ENCODE measurements at regions not wholly inside any gene's neighbourhood (a gene's known extent, or its start where the extent isn't known, plus 50 kb on each side); places are given as distances from the start of the nearest gene placed in this dataset.

- no peak for DNase-seq (ENCODE audit: low read depth in 2 of 2)
These were observed 427.4 kb downstream of the AACS start for GRCh38 chr12:125492354-125493270.

DNA sequence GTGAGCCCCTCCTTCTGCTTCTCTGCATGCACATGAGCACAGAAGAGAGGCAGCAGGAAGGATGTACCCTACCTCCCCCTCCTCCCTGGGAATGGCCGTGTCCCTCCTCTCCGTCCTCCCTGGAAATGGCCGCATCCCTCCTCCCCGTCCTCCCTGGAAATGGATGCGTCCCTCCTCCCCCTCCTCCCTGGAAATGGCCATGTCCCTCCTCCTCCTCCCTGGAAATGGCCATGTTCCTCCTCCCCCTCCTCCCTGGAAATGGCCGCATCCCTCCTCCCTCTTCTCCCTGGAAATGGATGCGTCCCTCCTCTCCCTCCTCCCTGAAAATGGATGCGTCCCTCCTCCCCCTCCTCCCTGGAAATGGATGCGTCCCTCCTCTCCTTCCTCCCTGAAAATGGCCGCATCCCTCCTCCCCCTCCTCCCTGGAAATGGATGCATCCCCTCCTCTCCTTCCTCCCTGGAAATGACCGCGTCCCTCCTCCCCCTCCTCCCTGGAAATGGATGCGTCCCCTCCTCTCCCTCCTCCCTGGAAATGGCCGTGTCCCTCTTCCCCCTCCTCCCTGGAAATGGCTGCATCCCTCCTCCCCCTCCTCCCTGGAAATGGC, 428.6 kb downstream of the AACS start:
- no peak for DNase-seq (ENCODE audit: low read depth in 2 of 2)

DNA sequence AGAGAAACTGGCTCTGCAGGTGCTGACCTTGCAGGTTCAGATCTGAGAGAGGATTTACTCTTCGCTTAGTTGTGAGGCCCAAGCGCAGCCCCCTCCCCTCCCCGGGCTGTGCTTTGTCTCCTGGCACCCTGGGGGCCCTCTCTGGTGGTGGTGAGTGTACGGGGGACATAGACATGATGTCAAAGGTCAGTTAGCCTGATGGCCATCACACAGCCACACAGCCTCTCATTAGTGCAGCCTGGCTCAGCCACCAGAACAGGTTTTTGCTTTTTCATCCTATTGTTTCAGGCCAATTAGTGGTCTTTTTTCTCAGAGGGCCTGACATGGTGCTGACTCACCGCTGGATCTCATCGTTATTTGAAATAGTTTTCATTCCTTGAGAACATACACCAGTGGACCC, 437.9 kb downstream of the AACS start:
- DNase-seq (ENCODE audit: low read depth in 2 of 2): no peak

GRCh38 chr12:125509195-125509594, 444.0 kb downstream of the AACS start:
- no peak for DNase-seq (ENCODE audit: low read depth in 2 of 2)

DNA sequence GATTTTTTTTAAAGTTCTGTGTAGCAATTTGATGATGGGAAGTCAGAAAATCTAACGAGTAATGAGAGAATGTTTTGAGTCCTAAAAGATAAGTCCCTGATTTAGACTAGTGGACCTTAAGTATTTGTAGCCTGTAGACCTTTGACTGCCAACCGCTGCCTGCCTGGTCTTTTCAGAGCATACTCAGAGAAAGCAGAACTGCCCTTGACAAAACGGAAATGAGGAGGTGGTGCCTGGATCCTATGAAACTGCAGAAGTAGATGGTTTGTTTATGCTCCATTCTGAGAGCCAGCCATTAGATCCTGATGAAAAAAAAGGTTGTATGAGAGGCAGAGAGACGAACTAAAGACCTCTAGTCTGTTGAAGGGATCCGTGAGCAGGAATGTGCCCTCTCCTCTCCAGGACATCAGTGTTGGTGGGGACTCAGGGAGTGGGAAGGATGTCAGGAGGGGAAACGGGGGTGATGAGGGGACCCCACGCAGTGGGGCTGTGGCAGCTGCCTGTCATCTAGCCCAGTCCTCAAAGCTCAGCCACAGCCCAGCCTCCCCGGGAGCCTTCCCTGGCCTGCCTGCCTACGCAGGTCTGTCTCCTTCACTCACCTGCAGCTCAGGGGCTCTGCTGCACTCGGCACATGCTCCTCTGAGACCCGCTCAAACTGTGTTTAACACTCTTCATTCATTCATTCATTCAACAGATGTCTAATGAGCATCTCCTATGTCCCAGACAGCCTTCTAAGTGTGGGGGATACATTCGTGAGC, 447.5 kb downstream of the AACS start:
- no peak for DNase-seq (ENCODE audit: low read depth in 2 of 2)

DNA sequence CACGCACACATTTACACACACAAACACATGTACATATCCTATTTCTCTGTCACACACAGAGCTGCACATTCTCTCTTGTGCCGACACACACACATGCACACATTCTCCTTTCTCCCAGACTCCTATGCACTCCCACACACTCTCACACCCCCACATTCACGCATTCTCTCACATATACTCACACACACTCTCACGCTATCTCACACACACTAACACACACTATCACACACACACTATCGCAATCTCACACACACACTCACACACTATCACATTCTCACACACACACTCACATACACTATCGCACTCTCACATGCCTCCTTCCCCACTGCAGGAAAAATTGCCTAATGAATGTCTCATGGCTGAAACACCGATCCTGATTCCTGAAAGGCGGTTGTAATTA, 450.7 kb downstream of the AACS start:
- no peak for DNase-seq (ENCODE audit: low read depth in 2 of 2)

GRCh38 chr12:125518074-125518473, 452.8 kb downstream of the AACS start:
- no peak for DNase-seq (ENCODE audit: low read depth in 2 of 2)

GRCh38 chr12:125519026-125519651, 453.9 kb downstream of the AACS start:
- DNase-seq (ENCODE audit: low read depth in 2 of 2): no peak

- no peak for DNase-seq (ENCODE audit: low read depth in 2 of 2)
These were observed 460.6 kb downstream of the AACS start for GRCh38 chr12:125525879-125526278.

DNA sequence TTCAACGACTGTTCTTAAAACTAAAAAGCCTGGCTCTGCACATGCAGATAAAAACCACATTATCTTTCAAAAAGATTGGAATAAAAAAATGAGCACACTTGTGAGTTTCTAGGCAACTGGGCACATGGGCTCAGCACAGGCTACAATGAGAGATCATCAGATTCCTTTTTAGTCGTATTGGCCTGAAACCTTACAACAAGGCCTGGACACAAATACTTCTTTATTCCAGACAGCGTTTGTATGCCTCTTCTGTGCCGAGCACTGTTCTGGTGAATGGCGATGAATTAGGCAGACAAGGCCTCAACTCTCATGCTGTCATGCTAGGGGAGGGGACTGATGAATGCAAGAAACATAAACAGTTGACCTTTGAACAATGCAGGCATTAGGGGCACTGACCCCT, 463.0 kb downstream of the AACS start:
- no peak for DNase-seq (ENCODE audit: low read depth in 2 of 2)

DNA sequence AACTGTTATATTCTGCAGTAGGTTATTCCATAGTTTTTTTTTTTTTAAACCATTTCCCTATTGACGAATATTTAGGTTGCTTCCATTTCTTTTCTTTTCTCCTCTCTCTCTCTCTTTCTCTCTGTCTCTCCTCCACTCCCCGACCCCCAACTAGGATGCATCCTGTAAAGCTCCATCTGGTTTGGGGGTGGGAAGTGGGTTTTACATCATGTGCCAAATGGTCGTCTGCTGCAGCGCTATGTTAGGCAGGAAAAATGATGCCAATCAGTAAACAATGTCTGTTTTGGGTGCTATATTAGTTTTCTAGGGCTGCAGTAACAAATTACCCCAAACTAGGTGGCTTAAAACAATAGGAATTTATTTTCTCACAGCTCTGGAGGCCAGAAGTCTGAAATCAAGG, 465.0 kb downstream of the AACS start:
- DNase-seq (ENCODE audit: low read depth in 2 of 2): no peak

- no peak for DNase-seq (ENCODE audit: low read depth in 2 of 2)
These were observed 465.6 kb downstream of the AACS start for GRCh38 chr12:125530876-125531275.

DNA sequence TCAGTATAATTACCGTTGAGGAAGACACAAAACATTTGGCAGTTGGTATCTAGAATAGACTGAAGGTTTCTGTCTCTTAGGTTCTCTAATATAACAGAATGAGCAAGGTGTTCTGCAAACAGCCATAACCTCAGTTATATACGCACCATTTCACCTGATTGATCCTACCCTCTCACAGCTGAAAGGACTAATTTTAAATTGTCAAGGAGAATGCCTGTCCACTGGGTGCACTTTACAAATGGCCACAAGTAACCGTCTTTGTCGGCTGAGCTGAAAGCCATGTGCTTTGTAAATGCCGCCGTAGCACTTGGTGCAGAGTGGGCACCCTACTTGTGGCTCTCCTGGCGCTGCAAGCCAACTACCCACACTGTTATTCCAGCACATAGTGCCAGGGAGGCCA, 466.3 kb downstream of the AACS start:
- no peak for DNase-seq (ENCODE audit: low read depth in 2 of 2)

DNA sequence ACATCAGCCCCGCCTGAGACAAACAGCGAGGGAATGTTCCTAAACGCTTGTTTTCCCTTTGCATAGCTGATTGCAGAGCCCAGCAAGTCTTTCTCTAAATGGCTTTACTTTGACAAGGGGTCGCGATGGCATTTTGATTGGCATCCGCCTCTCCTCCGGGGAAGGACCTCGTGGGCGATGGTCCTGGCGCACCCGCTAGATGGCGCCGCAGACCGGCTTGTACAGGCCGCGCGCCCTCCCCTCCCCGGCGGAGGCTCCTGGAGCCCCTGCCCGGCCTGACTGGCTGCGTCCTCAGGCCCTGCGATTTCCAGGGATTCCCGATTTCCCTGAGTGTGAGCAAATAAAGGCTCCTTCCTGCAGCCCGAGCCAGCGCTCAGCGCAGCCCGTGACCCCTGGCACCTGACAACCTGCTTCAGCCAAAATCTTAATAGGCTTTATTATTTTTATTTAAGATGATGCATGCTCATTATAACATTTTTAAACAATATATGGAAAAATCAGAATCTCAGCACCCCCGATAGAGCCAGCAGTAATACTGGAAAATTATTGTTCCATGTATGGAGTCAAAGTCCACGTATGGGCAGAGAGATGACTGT, 468.3 kb downstream of the AACS start:
- no peak for DNase-seq (ENCODE audit: low read depth in 2 of 2)

GRCh38 chr12:125538401-125539199, 473.4 kb downstream of the AACS start:
- DNase-seq (ENCODE audit: low read depth in 2 of 2): no peak

DNA sequence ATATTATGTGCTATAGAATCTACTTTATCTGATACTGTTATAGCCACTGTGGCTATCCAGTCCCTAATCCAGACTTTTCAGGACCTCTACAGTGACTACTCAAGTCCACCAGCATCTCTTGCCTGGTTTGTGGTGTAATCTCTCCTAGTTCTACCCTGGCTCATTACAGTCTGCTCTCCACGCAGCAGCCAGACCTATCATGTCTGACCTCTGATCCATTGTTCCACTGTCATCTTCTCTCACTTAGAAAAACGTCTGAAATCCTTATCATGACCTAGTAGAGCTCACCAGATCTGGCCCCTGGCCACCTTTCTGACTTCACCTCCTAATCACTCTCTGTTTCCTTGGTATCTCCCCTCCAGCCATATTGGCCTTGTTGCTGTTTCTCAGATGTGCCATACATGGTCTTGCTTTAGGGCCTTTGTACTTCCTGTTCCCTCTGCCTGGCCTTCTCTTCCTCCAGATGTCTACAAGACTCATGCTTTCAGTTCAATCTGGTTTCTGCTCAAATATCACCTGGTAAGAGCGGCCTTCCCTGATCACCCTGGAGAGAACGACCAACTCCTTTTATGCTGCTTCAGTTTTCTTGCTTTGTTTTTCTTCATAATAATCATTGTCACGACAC, 475.5 kb downstream of the AACS start:
- DNase-seq (ENCODE audit: low read depth in 2 of 2): no peak

- DNase-seq (ENCODE audit: low read depth in 2 of 2): no peak
These were observed 479.7 kb downstream of the AACS start for GRCh38 chr12:125544960-125545359.

- no peak for DNase-seq (ENCODE audit: low read depth in 2 of 2)
These were observed 483.9 kb downstream of the AACS start for GRCh38 chr12:125549171-125549570.

- DNase-seq (ENCODE audit: low read depth in 2 of 2): no peak
These were observed 484.6 kb downstream of the AACS start for GRCh38 chr12:125549836-125550235.

- no peak for DNase-seq (ENCODE audit: low read depth in 2 of 2)
These were observed 487.1 kb downstream of the AACS start for GRCh38 chr12:125552295-125552694.
